ENCODE measurements at regions not wholly inside any gene's neighbourhood (a gene's known extent, or its start where the extent isn't known, plus 50 kb on each side); places are given as distances from the start of the nearest gene placed in this dataset.

- Histone ChIP-seq H3K4me1 (replicated peaks in 1 of 4; ENCODE audit: control insufficient read depth in 3 of 4, insufficient read depth in 4 of 4, low read length in 3 of 4) (no peaks in the 10 kb centered on the region), H3K4ac (replicated peaks; ENCODE audit: insufficient read length, low read depth, low read length) (no peak overlapping the region), H2AK5ac (ENCODE audit: low read depth, low read length) (no peak overlapping the region), H2BK120ac (replicated peaks; ENCODE audit: low read depth, low read length) (no peak overlapping the region), H3K4me3 (ENCODE audit: extremely low read depth in 1 of 4, insufficient read depth in 2 of 4, low read depth in 3 of 4, low read length in 4 of 4) (no peak overlapping the region), H2BK20ac (ENCODE audit: low read length) (no peak overlapping the region), H4K91ac (replicated peaks; ENCODE audit: insufficient read length, low read length) (no peak overlapping the region), H3K23me2 (ENCODE audit: low read depth, low read length) (no peaks in the 10 kb centered on the region), H3K36me3 (ENCODE audit: control insufficient read depth in 2 of 4, insufficient read depth in 4 of 4, low read length in 3 of 4) (no peaks in the 10 kb centered on the region), H3K56ac (replicated peaks; ENCODE audit: insufficient read length, low read depth, low read length) (no peak overlapping the region), H4K5ac (ENCODE audit: insufficient read length, low read depth, low read length) (no peak overlapping the region), H4K20me1 (replicated peaks in 1 of 2; ENCODE audit: control insufficient read depth in 1 of 2, insufficient read depth in 2 of 2, low read length in 2 of 2) (no peaks in the 10 kb centered on the region), H3K14ac (ENCODE audit: insufficient read length) (no peak overlapping the region), H3K27me3 (replicated peaks in 1 of 4; ENCODE audit: control insufficient read depth in 3 of 4, extremely low read depth in 1 of 4, insufficient read depth in 3 of 4, low read length in 3 of 4) (no peaks in the 10 kb centered on the region), H3K4me2 (ENCODE audit: insufficient read depth in 1 of 2, low read depth in 2 of 2, low read length in 2 of 2) (no peak overlapping the region), H3K9ac (replicated peaks in 1 of 4; ENCODE audit: extremely low read depth in 1 of 4, low read depth in 3 of 4, low read length in 3 of 4) (no peak overlapping the region), H2BK15ac (ENCODE audit: low read length) (no peak overlapping the region), H3K79me2 (ENCODE audit: control insufficient read depth in 1 of 2, insufficient read depth in 2 of 2, low read length in 2 of 2) (no peaks in the 10 kb centered on the region), H2BK12ac (ENCODE audit: low read depth, low read length) (no peak overlapping the region), H3K23ac (ENCODE audit: insufficient read length) (no peak overlapping the region), H2AFZ (ENCODE audit: low read length) (no peak overlapping the region), H3K79me1 (ENCODE audit: low read depth, low read length) (no peaks in the 10 kb centered on the region), H4K8ac (ENCODE audit: extremely low read depth, insufficient read depth, low read length) (no peak overlapping the region), H3K27ac (ENCODE audit: low read depth, low read length) (no peak overlapping the region), H2BK5ac (ENCODE audit: low read depth, low read length) (no peak overlapping the region), H3K18ac (ENCODE audit: extremely low read depth, low read length) (no peak overlapping the region), H3K9me3 (ENCODE audit: insufficient read depth in 2 of 2, low read depth in 1 of 2, low read length in 1 of 2) (no peaks in the 10 kb centered on the region)
- FAIRE-seq = no peak
- DNase-seq (ENCODE audit: low read depth in 1 of 2, low spot score in 2 of 2) = no peak
- ChIA-PET POLR2A (ENCODE audit: partially characterized antibody) (no interaction called here), CTCF (ENCODE audit: partially characterized antibody) (interaction anchor here (0.7 kb wide), 1 partner anchor 16 kb away, joined by 3 read pairs; no protein-coding TSS in a partner anchor)
- no peak for TF ChIP-seq EP300 (IDR thresholded peaks at IDR 0.05; ENCODE audit: borderline replicate concordance in 1 of 2, low read depth in 2 of 2, low read length in 2 of 2)
- TF ChIP-seq SUZ12 (IDR thresholded peaks at IDR 0.05; ENCODE audit: low read length) = no peak
- TF ChIP-seq POLR2A (IDR thresholded peaks at IDR 0.05; ENCODE audit: control extremely low read depth in 1 of 2, low read depth in 2 of 2, low read length in 2 of 2) = no peak
Observed at GRCh38 chr1:58837886-58838285, 54.0 kb upstream of the JUN start.

All from H1 (cell line).